ENCODE measurements at regions not wholly inside any gene's neighbourhood (a gene's known extent, or its start where the extent isn't known, plus 50 kb on each side); places are given as distances from the start of the nearest gene placed in this dataset.
"Not testable (repeated sequence)": the region's sequence is repeated elsewhere in the genome, so short reads cannot be mapped to it uniquely, and the experiment has no call there.

GRCh38 chr4:179361978-179362486 is 1919.8 kb upstream of the AGA start:
- no peak for TF ChIP-seq CTCF (conservative IDR thresholded peaks at IDR 0.05; ENCODE audit: low read length)
- DNase-seq (ENCODE audit: low read depth), result no peak
- H3K4me3 ChIP-seq (ENCODE audit: low read length), result no peak overlapping the region

- not testable (repeated sequence) for DNase-seq (ENCODE audit: low read depth); H3K4me3 ChIP-seq (ENCODE audit: low read length)
Observed at GRCh38 chr4:179365932-179366331, 1923.7 kb upstream of the AGA start.

GRCh38 chr4:179372242-179372641 is 1930.0 kb upstream of the AGA start:
- no peak overlapping the region for H3K4me3 ChIP-seq (ENCODE audit: low read length)
- TF ChIP-seq CTCF (conservative IDR thresholded peaks at IDR 0.05; ENCODE audit: low read length), result no peak

GRCh38 chr4:179372746-179373145 is 1930.5 kb upstream of the AGA start:
- no peak overlapping the region for H3K4me3 ChIP-seq (ENCODE audit: low read length)
- no peak for TF ChIP-seq CTCF (conservative IDR thresholded peaks at IDR 0.05; ENCODE audit: low read length)
- no peak for DNase-seq (ENCODE audit: low read depth)

More at GRCh38 chr4:179372242-179372641, 1930.0 kb upstream of the AGA start:
- no peak for DNase-seq (ENCODE audit: low read depth)

- not testable (repeated sequence) for DNase-seq (ENCODE audit: low read depth); H3K4me3 ChIP-seq (ENCODE audit: low read length)
Observed at GRCh38 chr4:179378847-179379246, 1936.6 kb upstream of the AGA start.

- TF ChIP-seq CTCF (conservative IDR thresholded peaks at IDR 0.05; ENCODE audit: low read length), result no peak
- no peak for DNase-seq (ENCODE audit: low read depth)
Observed at GRCh38 chr4:179392787-179393186, 1950.5 kb upstream of the AGA start.

GRCh38 chr4:179398414-179398813 is 1956.2 kb upstream of the AGA start:
- no peak for TF ChIP-seq CTCF (conservative IDR thresholded peaks at IDR 0.05; ENCODE audit: low read length)
- DNase-seq (ENCODE audit: low read depth), result no peak

More at GRCh38 chr4:179392787-179393186, 1950.5 kb upstream of the AGA start:
- H3K4me3 ChIP-seq (ENCODE audit: low read length), result no peak overlapping the region

GRCh38 chr4:179399054-179399782 is 1957.0 kb upstream of the AGA start:
- no peak overlapping the region for H3K4me3 ChIP-seq (ENCODE audit: low read length)
- no peak for TF ChIP-seq CTCF (conservative IDR thresholded peaks at IDR 0.05; ENCODE audit: low read length)
- no peak for DNase-seq (ENCODE audit: low read depth)

More at GRCh38 chr4:179398414-179398813, 1956.2 kb upstream of the AGA start:
- no peak overlapping the region for H3K4me3 ChIP-seq (ENCODE audit: low read length)
